ENCODE measurements at regions not wholly inside any gene's neighbourhood (a gene's known extent, or its start where the extent isn't known, plus 50 kb on each side); places are given as distances from the start of the nearest gene placed in this dataset.

DNA sequence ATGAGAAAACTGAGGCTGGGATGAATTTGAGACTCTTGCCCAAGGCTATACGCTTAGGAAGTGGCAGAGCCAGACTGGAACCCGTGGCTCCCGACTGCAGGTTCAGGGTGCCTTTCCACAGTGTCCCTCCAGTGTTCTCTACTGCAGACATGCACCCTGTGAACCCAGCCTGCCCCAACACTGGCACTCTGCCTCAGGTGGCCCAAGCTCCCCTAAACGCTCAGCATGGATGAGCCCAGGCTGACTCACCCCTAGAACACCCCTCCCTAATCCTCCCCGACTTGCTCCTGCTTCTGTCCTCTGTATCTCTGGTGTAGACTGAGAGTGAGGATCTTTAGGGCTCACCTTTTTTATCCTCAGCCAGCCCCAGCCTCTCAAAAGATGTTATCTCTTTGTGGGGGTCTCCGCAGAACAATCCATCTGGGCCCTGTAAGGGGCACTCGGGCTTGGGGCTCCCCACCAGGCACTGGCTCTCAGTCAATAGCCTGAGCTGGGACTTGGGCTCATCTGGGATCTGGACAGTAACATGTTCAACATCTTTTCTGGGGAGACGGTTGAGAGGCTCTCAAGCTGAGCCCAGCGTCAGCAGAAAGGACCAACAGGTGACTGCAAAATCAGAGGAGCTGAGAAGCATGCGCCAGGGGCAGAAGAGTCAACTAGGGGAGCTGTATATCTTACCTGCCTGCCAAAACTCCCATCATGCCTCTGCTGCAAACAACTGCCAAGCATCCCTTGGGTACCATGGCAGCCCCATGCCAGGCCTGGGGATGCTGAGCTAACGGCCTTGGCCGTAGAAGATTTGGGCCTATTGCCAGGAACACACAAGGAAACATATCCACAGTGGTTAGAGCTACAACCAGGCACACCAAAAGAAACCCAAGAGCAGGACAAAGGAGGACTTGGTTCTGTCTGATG is 176.2 kb downstream of the BUD13 start:
- no peak for DNase-seq

DNA sequence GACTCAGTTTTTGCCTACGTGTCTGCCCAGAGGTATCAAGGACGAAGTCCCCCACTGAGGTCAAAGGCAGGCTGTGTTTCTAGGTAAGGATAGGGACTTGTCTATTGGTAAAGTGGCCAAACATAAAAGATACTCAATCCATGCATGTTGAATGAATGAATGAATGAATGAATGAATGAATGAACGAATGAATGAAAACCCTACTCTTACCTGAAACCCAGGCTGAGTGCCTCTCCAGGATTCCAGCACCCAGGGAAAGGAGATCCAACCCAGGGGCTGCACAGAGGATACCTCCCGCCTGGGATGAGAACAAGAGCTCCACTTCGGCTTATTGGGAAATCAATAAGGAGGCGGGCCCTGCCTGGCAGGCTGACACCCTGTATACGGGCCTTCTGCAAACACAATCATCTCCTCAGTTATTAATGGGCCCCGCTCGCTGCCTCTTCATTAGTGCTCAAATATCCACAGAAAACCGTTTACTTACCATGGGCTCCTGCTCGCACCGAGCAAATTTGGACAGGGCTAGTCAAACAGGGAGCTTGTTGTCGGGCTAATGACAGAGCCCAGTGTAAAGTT is 177.4 kb downstream of the BUD13 start:
- no peak for DNase-seq

DNA sequence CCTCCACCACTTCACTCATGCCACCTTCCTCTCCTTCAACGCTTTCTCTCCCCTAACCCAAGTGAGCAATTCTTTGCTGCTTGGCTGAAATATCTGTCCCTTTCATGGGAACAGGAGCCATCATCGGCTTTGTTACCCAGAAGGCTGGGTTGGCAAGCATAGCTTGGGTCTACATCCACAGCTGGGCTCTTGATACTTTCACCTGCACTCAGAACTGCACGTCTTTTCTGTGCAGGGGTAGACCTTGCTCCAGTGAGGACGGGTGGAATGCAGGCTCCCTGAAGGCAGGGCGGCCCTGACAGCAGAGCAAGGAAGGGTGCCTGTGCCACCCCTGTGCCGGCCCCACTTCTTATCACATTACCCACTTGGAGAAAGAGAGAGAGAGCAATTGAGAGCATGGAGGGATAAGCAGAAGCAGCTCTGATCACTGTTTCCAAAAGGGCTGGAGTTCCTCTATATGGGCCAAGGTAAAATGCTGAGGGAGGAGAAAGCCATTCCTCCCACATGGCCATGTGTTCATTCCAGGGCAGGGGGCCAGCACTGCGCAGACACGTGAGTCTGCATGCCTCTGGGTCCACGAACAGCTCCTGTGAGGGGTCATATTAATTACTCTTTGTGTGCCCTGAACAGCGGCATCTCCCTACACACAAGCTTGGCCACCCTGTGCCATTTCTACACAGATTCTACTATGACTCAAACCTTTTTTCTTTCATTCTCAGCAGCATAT is 181.8 kb downstream of the BUD13 start:
- no peak for DNase-seq

DNA sequence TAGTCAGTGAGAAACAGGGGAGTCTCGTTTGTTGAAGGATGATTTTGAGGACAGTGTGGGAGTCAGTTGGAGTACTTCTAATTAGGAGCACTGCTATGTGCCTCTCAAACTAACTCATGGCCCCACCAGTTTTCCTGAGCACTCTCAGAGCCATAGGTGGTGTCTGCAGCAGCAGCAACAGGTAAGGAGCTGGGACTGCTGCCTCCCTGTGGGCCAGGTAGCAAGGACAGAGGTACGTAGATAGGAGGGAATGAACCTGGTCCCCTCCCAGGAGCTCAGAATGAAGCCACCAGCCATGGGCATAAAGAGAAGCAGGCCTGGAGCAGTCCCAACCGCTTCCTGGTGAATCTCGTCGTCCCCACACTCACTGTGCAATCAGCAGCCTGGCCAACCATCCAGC is 183.4 kb downstream of the BUD13 start:
- DNase-seq: no peak

DNA sequence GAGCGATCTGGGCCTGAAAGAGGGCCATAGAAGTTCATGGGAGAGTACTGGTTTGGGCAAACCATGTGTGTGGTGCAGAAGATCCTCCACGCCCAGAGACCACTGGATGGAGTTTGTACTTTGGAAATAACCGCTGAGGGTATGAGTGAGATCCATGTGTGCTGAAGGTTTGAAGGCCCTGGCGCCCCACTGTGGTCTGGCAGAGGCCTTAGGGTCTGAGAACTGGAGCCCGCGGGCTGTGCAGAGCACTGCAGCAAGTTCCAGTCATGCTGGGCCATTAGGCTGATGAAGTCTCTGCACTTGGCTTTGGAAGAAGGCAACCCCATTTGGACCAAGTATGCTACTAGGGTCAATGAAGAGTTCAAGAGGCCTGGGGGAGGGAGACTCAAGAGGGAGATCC is 186.4 kb downstream of the BUD13 start:
- no peak for DNase-seq

DNA sequence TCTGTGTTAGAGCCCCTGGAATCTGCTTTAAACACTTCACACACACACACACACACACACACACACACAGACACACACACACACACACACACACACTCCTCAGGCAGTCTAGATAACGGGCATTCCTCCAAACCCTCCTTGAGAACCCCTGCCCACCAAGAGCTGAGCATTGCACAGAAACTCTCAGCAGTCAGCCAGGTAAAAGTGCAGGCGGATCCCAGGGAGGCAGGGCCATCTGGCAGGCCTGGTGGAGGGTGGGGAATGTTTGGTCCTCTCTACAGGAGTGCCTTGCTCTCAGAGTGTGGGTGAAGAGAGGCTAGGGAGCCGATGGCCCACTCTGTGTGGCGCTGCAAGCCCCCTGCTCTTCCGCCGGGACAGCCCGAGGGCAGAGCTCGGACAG is 190.2 kb downstream of the BUD13 start:
- no peak for DNase-seq

DNA sequence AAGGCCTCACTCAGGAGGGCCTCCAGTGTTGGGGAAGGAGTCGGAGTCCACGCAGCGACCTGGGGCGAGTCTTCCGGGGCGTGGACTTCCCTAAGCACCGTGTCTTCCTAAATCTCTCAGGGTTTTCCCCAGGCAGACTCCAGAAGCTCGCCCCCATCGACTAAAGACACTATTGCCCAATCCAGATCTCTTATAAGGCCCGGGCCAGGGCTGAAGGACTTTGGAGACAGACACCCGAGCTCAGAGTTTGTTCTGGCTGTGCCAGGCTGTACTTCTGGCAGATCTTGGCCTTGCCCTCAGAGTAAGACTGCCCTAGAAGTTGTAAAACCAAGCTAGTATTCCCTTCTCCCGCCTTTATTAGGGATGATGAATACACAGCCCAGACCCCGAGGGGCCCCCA is 191.4 kb downstream of the BUD13 start:
- no peak for DNase-seq

DNA sequence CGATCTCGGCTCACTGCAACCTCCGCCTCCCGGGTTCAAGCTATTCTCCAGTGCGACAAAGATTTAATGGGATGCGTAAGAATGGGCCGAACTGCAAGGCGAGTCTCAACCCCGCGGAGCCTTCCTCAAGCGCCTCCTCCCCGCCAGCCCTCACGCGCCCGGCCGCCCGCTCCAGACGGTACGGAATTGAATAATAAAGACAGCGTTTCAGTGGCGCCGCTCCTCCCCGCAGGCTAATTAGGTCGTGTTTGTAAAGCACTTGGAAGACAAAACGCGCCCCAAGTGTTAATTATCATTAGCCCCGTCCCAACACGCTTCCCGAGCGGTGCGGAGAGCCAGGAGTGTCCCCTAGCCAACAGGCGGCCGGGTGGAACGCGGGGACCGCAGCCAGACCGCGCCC is 192.0 kb downstream of the BUD13 start:
- no peak for DNase-seq

DNA sequence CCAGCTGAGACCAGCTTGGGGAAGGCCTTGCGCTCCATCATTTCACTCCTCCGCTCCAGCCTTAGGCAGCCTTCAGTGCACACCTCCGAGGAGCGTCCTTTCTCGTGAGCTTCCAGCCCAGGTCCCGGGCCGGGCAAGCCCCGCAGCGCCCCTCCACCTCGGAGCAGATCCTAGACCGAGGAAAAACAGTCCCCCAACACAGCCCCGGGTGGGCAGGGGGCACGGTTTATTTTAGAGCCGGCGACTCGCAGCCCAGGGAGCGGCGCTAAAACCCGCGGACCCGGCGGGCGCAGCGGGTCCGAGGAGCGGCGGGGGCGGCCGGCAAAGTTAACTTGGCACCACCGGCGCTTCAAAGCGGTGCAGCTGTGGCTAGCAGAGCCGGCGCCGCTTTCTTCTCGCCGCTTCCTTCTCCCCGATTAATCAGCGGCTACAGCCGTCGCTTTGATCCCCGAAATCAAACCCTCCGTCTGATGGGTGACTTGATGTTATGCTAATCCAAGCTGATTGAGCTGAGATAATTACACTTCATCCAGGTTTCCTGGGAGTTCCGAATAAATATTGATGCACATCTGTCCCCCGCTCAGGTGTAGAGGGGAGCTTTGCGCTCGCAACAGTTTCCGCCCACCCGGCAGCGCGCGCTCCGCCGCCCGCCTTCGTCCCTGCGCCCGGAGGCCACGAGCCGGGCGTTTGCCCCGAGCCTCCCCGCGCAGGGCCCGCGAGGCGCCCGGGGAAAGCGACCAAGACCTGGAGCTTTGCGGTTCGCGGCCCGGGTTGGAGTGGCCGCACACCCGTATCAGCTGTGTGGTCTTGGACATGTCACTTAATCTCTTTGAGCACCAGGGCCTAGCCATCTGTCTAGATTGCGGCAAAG is 192.7 kb downstream of the BUD13 start:
- no peak for DNase-seq

DNA sequence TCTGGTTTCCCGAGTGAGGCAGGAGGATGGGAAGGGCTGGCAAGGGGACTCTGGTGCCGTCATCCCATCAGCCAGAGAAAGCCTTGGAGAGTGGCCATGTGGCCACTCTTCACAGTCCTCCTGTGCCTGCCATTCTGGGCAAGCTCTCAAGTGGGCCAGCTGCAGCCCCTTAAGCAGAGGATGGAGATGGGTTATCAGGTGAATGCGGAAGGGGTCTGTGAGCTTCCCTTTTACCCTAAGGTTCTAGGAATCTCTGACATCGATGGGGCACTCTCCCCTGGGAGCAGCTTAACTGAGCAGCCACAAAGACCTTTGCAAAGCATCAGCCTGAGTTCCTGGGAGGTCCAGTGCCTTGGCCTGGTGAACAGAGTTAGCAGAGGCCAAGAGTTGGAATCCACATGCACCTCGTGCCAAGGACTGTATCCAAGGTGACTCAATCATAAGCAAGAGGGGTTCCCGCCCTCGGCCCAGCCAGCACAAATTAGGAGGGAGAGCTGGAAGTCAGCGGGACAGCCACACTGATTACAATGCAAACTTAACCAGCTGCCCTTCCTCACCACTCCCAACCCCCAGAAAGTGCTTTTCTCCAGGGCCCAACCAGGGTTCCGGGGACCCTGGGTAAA is 193.6 kb downstream of the BUD13 start:
- no peak for DNase-seq

DNA sequence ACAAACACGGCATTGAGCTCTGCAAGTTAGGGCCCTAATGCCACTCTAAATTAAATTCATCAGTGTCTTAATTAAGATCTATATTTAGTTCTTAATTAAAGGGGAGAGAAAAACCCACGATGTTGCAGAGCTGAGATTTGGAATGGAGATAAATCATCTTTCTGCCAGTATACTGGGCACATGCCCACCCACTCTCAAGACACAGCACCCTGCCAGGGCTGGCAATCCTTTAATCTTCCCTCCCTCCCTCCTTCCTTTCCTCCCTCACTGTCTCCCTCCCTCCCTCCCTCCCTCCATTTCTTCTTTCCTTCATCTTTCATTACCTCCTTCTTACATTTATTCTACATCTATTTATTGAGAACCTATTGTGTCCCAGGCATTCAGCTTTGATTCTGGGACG is 194.8 kb downstream of the BUD13 start:
- no peak for DNase-seq

DNA sequence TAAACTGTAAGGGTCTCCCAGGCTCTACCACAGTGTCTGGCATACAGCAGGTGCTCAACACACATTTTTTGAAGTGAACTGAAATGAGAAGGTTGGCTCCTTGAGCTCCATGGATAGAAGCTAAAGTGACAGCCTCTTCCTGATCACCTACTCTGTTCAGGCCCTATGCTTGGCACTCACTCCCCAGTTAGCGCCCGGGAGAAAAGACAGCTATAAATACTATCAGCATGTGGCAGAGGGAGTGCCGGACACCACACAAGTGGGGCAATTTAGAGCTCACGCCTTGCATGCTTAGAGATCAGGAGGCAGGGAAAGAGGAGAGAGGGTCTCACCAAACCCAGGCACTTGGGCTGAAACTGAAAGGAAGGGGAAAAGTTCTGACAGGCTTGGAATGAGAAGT is 195.5 kb downstream of the BUD13 start:
- no peak for DNase-seq

DNA sequence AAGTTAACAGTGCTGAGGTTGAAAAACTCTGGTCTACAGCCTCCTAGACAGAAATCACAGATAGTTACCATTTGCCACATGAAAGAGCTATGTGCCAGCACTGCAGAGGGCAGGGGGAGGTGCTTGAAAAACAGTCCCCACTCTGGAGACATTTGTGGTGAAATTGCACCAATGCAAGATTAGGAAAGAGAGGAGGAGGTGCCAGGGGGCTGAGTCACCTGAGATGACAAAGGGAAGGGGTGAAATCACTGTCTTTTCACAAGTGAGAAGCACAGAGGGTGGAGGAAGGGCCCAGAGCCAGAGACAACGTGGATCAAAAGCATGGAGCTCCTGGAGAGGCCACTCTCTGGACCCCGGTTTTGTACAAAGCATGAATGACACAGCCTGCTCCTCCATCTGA is 196.3 kb downstream of the BUD13 start:
- DNase-seq: no peak

DNA sequence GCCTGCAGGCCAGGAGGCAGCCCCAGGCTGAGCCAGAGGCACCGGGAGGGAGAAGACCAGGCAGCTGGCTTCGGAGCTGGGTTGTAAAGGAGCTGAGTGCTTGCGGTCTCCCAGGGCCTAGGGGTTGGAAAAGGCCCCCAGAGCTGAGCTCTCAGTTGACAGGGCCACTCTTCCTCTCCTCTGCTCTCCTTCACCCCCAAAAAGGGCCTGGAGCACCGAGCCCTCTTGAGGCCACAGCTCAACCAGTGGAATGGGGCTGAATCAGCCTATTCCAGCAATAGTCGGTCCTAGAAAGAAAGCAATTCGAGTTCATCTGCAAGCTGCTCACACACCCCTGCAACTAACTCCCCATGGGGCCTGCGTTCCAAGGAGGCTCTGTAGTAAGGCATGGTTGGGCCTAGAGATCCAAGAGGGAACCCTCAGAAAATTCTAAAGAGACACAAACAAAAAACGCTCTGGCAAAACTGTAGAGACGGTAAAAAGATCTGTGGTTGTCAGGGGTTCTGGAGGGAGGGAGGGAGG is 205.0 kb downstream of the BUD13 start:
- no peak for DNase-seq

DNA sequence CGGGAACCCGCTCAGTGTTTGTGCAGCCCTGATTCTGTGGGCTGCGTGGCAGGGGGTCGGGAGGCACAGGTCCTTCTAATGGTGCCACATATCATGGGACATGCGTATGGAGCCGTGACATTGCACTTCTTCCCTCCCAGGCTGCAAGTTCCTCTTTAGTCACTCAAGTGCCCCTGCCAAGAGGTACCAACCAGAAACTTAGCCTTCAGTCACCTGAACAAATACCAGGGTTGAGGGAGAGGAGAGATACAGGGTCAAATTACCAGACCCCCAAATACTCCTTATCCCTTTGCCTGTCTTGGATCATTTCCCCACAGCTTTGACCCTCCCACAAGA is 209.1 kb downstream of the BUD13 start:
- DNase-seq: no peak

DNA sequence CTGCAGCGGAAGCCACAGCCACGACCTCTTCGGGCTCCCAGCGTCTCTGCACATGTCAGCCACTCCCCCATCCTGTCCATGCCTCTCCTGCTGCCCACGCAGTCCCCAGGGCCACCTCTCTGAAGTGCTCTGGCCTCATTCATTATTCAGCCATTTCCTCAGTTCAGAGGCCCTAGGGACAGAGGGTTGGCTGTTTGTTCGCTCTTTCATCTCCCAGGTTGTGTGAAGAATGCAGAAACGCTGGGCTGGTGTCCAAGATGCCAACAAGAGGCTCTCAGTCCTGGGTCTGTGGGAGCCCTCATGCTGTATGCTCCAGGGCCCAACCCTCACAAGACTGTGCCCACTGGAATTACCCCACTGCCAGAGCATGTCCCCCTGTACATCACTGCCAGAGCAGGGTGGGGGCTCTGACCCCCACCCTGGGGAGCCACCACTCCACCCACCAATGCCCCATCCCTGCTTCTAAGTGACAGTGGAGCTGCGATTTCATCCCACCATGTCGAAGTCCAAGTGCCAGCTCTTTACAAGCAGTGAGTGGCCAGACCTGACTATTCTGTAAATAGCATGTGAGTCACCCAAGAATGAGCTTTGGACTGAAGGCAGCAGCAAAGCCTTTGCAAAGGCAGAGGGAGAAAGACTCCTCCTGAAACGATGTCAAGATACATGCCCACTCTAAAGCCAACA is 209.6 kb downstream of the BUD13 start:
- DNase-seq: no peak

DNA sequence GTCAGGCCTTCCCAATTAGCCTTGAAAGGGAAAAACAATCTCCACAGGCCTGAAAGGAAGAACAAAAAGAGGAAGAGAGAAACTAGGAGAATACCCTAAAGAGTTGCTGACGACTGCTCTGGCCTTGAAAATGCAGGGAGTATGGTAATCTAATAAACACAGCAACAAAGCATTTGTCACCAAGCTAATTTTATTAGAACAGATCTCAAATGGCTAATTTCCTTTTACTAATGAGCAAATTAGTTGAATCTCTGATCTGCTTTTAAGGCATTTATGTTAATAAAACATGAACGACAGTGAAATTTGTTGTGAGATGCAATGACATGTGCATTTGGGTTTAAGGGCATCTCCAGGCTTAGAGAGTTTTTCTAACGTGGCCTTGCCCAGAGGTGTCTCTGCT is 212.2 kb downstream of the BUD13 start:
- DNase-seq: no peak

DNA sequence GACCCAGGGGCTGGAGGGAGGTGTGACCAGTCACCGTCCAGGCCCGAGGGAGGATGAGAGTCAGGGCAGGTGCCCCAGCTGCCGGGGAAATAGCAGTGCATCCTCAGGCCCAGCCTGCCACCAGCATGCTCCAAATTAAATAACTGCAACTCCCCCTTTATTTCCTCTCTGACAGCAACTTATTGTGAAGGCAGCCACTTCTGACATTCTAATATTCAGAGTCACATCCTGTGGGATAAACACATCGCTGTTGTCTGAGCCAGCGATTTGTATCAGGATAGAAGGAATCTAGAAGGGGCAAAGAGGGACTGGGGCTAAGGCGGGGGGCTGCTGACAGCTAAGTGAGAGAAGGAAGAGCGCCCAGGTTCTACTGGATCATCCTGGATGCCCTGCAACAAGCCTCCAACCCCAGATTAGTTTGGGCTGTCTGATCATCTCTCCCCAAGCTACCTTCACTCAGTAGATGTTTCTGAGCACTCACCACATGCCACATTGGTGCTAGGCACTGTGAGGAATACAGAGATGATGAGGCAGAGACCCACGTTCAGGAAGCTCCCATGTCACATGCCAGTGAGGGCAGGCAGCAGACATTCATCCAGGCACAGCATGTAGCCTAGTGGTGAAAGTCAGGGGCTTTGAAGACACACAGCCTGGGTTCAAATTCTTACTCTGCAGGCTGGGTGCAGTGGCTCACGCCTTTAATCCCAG is 214.1 kb downstream of the BUD13 start:
- no peak for DNase-seq

DNA sequence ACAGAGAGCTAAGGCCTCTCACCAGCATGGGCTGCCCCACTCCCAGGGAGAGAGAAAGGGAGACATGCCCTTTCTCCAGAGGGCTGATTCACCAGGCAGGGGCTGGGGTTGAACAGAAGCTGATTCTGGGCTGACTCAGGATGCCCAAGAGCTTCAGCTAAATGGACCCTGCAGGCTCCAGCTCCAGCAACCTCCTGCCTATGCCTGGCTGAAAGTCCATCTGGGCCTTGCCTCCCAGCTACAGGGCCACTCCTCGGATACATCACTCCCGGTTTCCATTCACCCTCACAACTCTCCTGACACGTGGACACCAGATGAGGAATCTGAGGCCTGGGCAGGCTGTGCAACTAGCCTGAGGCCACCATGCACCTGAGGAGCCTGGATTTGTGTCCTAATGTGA is 215.5 kb downstream of the BUD13 start:
- DNase-seq: no peak

DNA sequence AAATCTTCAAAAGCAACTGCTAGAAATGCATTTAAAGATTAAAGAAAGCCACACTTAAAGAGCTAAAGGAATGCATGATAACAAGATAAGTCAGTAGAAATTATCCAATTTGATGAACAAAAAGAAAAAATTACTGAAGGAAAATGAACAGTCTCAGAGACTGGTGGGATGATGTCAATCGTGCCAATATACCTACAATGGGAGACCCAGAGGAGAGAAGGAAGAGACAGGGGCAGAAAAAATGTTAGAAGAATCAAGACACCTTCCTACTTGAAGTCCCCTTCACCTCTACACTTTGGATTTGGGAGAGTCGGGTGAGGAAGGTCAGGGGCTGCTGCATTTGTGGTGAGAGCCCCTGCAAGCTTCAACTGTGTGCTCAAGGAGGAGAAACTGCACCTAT is 216.3 kb downstream of the BUD13 start:
- DNase-seq: no peak

DNA sequence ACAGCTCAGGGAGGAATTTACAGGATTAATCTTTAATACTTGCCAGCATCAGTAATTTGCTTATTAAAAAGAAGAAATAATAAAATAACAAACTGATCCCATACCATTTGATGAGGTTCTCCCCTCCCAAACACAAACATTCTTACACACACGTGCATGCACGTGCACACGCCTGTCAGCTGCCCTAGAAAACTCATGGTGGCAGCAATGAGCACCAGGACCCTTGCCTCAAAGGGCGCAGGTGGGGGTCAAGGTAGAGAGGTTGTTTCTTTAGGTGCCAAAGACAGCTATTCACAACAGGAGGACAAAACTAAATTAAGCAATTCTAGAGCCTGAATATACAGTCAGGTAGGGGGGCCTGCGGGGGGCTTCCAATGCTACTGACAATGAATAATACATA is 219.3 kb downstream of the BUD13 start:
- no peak for DNase-seq
